CD4-positive, alpha-beta T cell (primary cell): ENCODE measurements at regions not wholly inside any gene's neighbourhood (a gene's known extent, or its start where the extent isn't known, plus 50 kb on each side); places are given as distances from the start of the nearest gene placed in this dataset.

Source experiments
- ATAC-seq: fragments of 200-7000 bp; cut with Tn5 transposase; one replicate; pipeline ENCODE4 v1.10.0; 2022; ENCODE audit warnings: mild to moderate bottlenecking; ENCODE audit not compliant: poor library complexity
- CTCF ChIA-PET: fragments of 350-600 bp; sonication (Branson Sonifier 250); formaldehyde crosslinking; loops from one replicate; lab custom pipeline; 2021; ENCODE audit warnings: antibody characterized with exemption, inconsistent platforms; lab: Charles Lee
- POLR2A ChIA-PET: fragments of 350-600 bp; sonication (Branson Sonifier 250); formaldehyde crosslinking; loops from one replicate; lab custom pipeline; 2021; ENCODE audit warnings: antibody characterized with exemption, inconsistent platforms; lab: Charles Lee
- DNase-seq, 14 experiments: peaks; one replicate each; pipeline ENCODE4 v3.0.0-alpha.2; 2013 to 2020; ENCODE audit warnings: mixed read lengths in 2 of 14
- H3K27ac ChIP-seq, 2 donors: one replicate each; pipeline versions ENCODE4 v1.5.1 to v1.7.0; 2013; ENCODE audit warnings: low read length in 2 of 2, low read depth in 1 of 2, mild to moderate bottlenecking in 1 of 2
- H3K27me3 ChIP-seq, 2 experiments: 1 replicate in 1 of 2; 2 replicates in 1 of 2; pipeline versions ENCODE4 v1.6.1 to v1.7.0; 2013; ENCODE audit warnings: low read length in 2 of 2, control low read depth in 1 of 2, mild to moderate bottlenecking in 1 of 2, moderate library complexity in 1 of 2; ENCODE audit not compliant: insufficient read depth in 2 of 2, control insufficient read depth in 1 of 2
- H3K36me3 ChIP-seq: one replicate; pipeline ENCODE4 v1.6.1; 2013; ENCODE audit warnings: low read length, control low read depth; ENCODE audit not compliant: insufficient read depth
- H3K4me1 ChIP-seq: one replicate; pipeline ENCODE4 v1.6.1; 2013; ENCODE audit warnings: low read length, control low read depth; ENCODE audit not compliant: insufficient read depth
- H3K4me3 ChIP-seq: one replicate; pipeline ENCODE4 v1.5.1; 2013; ENCODE audit warnings: mild to moderate bottlenecking, low read length, moderate library complexity
- H3K9me3 ChIP-seq, 2 experiments: 1 replicate in 1 of 2; 2 replicates in 1 of 2; pipeline versions ENCODE4 v1.6.1 to v1.7.0; 2013; ENCODE audit warnings: low read length in 2 of 2, mild to moderate bottlenecking in 2 of 2, control low read depth in 1 of 2, moderate library complexity in 1 of 2; ENCODE audit not compliant: control insufficient read depth in 1 of 2, insufficient read depth in 1 of 2
- H3K27ac Mint-ChIP-seq: one replicate; pipeline ENCODE4 v1.8.0; 2020; ENCODE audit warnings: mixed read lengths
- H3K27me3 Mint-ChIP-seq: one replicate; pipeline ENCODE4 v1.8.0; 2021; ENCODE audit warnings: mixed read lengths
- H3K36me3 Mint-ChIP-seq: one replicate; pipeline ENCODE4 v1.8.0; 2021; ENCODE audit warnings: low read depth, mixed read lengths
- H3K4me1 Mint-ChIP-seq: one replicate; pipeline ENCODE4 v1.8.0; 2021; ENCODE audit warnings: low read depth, mixed read lengths
- H3K4me3 Mint-ChIP-seq: one replicate; pipeline ENCODE4 v1.8.0; 2020; ENCODE audit warnings: mild to moderate bottlenecking, mixed read lengths
- H3K9me3 Mint-ChIP-seq: one replicate; pipeline ENCODE4 v1.8.0; 2020; ENCODE audit warnings: mixed read lengths
- CTCF ChIP-seq: fragments of 200-600 bp; IDR thresholded peaks from one replicate; pipeline ENCODE4 v1.8.0; 2022; ENCODE audit warnings: antibody characterized with exemption, mild to moderate bottlenecking
- intact Hi-C, 2 experiments: fragments of 100-400 bp; cut with DNase I in 1 of 2; cut with micrococcal nuclease in 1 of 2; formaldehyde crosslinking; loops; one replicate each; pipeline versions ENCODE4 v1.15.1 to v1.9.0; 2023 to 2025; cut with DNase I, micrococcal nuclease

- peaks cover 0 to 3% of the 10 kb centered on the region in 2 experiments for H3K9me3 ChIP-seq
- ChIA-PET POLR2A (no interaction called here), CTCF (no interaction called here)
- no peak for ATAC-seq
- H3K4me3 ChIP-seq = no peak overlapping the region
- no peaks in the 10 kb centered on the region for H3K27me3 ChIP-seq
- Mint-ChIP-seq H3K9me3 (peaks cover 2% of the 10 kb centered on the region), H3K4me1 (no peaks in the 10 kb centered on the region), H3K4me3 (no peak overlapping the region), H3K27me3 (no peaks in the 10 kb centered on the region), H3K27ac (no peak overlapping the region), H3K36me3 (no peaks in the 10 kb centered on the region)
- no peak overlapping the region for H3K27ac ChIP-seq
- no peak for TF ChIP-seq CTCF
- intact Hi-C loops = no loop called here
- H3K4me1 ChIP-seq = no peaks in the 10 kb centered on the region
- no peaks in the 10 kb centered on the region for H3K36me3 ChIP-seq
- no peak for DNase-seq
Observed at GRCh38 chr18:39198376-39198775, 1632.8 kb upstream of the CELF4 start.

DNA sequence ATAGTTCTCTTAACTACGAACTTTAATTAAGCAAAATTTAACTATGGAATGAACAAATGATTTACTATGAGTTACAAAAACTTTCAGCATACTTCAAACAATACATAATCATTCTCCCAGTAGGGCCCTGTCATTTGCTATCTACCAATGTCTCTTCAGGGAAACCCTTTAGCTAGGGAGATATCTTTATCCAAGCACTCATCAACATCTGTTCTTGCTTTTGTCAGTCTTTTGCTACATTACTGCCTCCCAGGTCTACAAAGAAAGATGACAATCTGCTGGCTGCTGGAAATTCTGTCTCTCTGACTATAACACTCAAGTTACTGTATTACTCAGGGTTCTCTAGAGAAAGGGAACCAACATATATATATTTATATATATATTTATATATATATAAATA, 1626.3 kb upstream of the CELF4 start:
- Histone ChIP-seq H3K9me3 (no peaks in the 10 kb centered on the region), H3K4me1 (no peaks in the 10 kb centered on the region), H3K27me3 (no peaks in the 10 kb centered on the region), H3K36me3 (no peaks in the 10 kb centered on the region), H3K27ac (no peak overlapping the region), H3K4me3 (no peak overlapping the region)
- Mint-ChIP-seq H3K9me3 (peaks cover 2% of the 10 kb centered on the region), H3K36me3 (no peaks in the 10 kb centered on the region), H3K27ac (no peak overlapping the region), H3K4me3 (no peak overlapping the region), H3K27me3 (no peaks in the 10 kb centered on the region), H3K4me1 (no peaks in the 10 kb centered on the region)
- ChIA-PET CTCF (no interaction called here), POLR2A (no interaction called here)
- DNase-seq = no peak
- no peak for ATAC-seq
- intact Hi-C loops = no loop called here
- TF ChIP-seq CTCF = no peak

DNA sequence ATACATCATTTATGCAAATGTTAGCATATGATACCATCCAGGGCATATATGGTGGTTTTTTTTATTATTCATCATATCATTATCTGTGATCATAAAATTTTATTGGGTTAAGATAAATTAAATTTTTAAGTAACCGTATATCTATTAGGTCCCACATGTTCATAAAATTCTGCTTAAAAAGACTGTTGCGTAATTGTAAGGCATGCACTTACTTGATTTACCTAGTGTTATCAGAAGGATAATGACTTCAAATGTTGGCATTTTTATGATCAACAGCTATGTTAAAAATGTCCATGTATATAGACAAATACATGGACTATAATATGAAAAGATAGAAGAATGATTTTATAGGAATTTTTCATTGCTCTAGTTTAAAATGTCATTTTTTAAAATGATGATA, 1625.5 kb upstream of the CELF4 start:
- CTCF ChIA-PET = no interaction called here
- no peaks in the 10 kb centered on the region for H3K36me3 Mint-ChIP-seq
- Histone ChIP-seq H3K9me3 (no peaks in the 10 kb centered on the region), H3K27ac (no peak overlapping the region), H3K36me3 (no peaks in the 10 kb centered on the region), H3K4me3 (no peak overlapping the region), H3K27me3 (no peaks in the 10 kb centered on the region), H3K4me1 (no peaks in the 10 kb centered on the region)
- POLR2A ChIA-PET = no interaction called here
- peaks cover 2% of the 10 kb centered on the region for H3K9me3 Mint-ChIP-seq
- ATAC-seq (no peak), DNase-seq (no peak)
- H3K27ac Mint-ChIP-seq = no peak overlapping the region
- no peaks in the 10 kb centered on the region for H3K4me1 Mint-ChIP-seq
- no peak for TF ChIP-seq CTCF
- intact Hi-C loops = no loop called here
- H3K4me3 Mint-ChIP-seq = no peak overlapping the region
- H3K27me3 Mint-ChIP-seq = no peaks in the 10 kb centered on the region
